Neural crest cell (in vitro differentiated cells): ENCODE measurements at regions not wholly inside any gene's neighbourhood (a gene's known extent, or its start where the extent isn't known, plus 50 kb on each side); places are given as distances from the start of the nearest gene placed in this dataset.
A peak's percentile ranks its signal among the peaks of the same experiment; 100 is the strongest.

ENCODE experiments used
- DNase-seq: peaks from one replicate; pipeline ENCODE4 v3.0.0; 2021; ENCODE audit warnings: low read depth, mixed read lengths, low spot score
- H3K27ac Mint-ChIP-seq: one replicate; pipeline ENCODE4 v1.8.0; 2021; ENCODE audit warnings: mild to moderate bottlenecking, mixed read lengths; ENCODE audit not compliant: unreplicated experiment
- H3K27me3 Mint-ChIP-seq: 2 replicates; pipeline ENCODE4 v1.8.0; 2021; ENCODE audit warnings: low read depth, mild to moderate bottlenecking, mixed read lengths
- H3K36me3 Mint-ChIP-seq: 2 replicates; pipeline ENCODE4 v1.8.0; 2021; ENCODE audit warnings: low read depth, mild to moderate bottlenecking, mixed read lengths
- H3K4me1 Mint-ChIP-seq: 2 replicates; pipeline ENCODE4 v1.8.0; 2021; ENCODE audit warnings: mixed read lengths
- H3K4me3 Mint-ChIP-seq: one replicate; pipeline ENCODE4 v1.8.0; 2021; ENCODE audit warnings: mild to moderate bottlenecking, mixed read lengths
- H3K9me3 Mint-ChIP-seq: 2 replicates; pipeline ENCODE4 v1.8.0; 2021; ENCODE audit warnings: mixed read lengths
- CTCF ChIP-seq: fragments of 200-600 bp; sonication (generic); conservative IDR thresholded peaks from 2 replicates; pipeline ENCODE4 v1.5.0; 2021; ENCODE audit warnings: antibody characterized with exemption, mild to moderate bottlenecking

- TF ChIP-seq CTCF = no peak
- Mint-ChIP-seq H3K27me3 (no peaks in the 10 kb centered on the region), H3K4me1 (peaks cover 18% of the 10 kb centered on the region), H3K4me3 (no peak overlapping the region), H3K27ac (no peak overlapping the region), H3K36me3 (peaks cover 9% of the 10 kb centered on the region), H3K9me3 (peaks cover 11% of the 10 kb centered on the region)
- DNase-seq = no peak
These were observed 104.2 kb upstream of the RMST start for GRCh38 chr12:97358361-97358760.

GRCh38 chr12:97359021-97359690, 103.4 kb upstream of the RMST start:
- TF ChIP-seq CTCF = peak; percentile 35

GRCh38 chr12:97363693-97364092, 98.9 kb upstream of the RMST start:
- Mint-ChIP-seq H3K27me3 (no peaks in the 10 kb centered on the region), H3K9me3 (no peaks in the 10 kb centered on the region), H3K4me3 (no peak overlapping the region), H3K36me3 (no peaks in the 10 kb centered on the region), H3K4me1 (peaks cover 11% of the 10 kb centered on the region), H3K27ac (no peak overlapping the region)
- no peak for TF ChIP-seq CTCF
- no peak for DNase-seq

More at GRCh38 chr12:97359021-97359690, 103.4 kb upstream of the RMST start:
- peaks cover 18% of the 10 kb centered on the region for H3K4me1 Mint-ChIP-seq
- H3K4me3 Mint-ChIP-seq = no peak overlapping the region
- DNase-seq = no peak
- peaks cover 8% of the 10 kb centered on the region for H3K9me3 Mint-ChIP-seq
- no peak overlapping the region for H3K27ac Mint-ChIP-seq
- H3K36me3 Mint-ChIP-seq = peaks cover 9% of the 10 kb centered on the region
- H3K27me3 Mint-ChIP-seq = no peaks in the 10 kb centered on the region

- Mint-ChIP-seq H3K4me1 (no peaks in the 10 kb centered on the region), H3K27me3 (no peaks in the 10 kb centered on the region), H3K36me3 (no peaks in the 10 kb centered on the region), H3K4me3 (no peak overlapping the region), H3K9me3 (no peaks in the 10 kb centered on the region), H3K27ac (peak overlapping the region; percentile 85)
- TF ChIP-seq CTCF = no peak
- DNase-seq = no peak
These were observed 94.0 kb upstream of the RMST start for GRCh38 chr12:97368462-97369163.

- Mint-ChIP-seq H3K36me3 (no peaks in the 10 kb centered on the region), H3K9me3 (no peaks in the 10 kb centered on the region), H3K27ac (no peak overlapping the region), H3K4me1 (peaks cover 16% of the 10 kb centered on the region), H3K4me3 (no peak overlapping the region), H3K27me3 (no peaks in the 10 kb centered on the region)
- no peak for TF ChIP-seq CTCF
- no peak for DNase-seq
These were observed 87.3 kb upstream of the RMST start for GRCh38 chr12:97375310-97375709.
